Upper lobe of left lung (tissue), 4 donors: ENCODE measurements at regions not wholly inside any gene's neighbourhood (a gene's known extent, or its start where the extent isn't known, plus 50 kb on each side); places are given as distances from the start of the nearest gene placed in this dataset.

Experiments
- CTCF ChIP-seq, 6 experiments: fragments of 450-650 bp in 4 of 6; fragments of 200-600 bp in 2 of 6; sonication (generic) in 2 of 6; IDR thresholded peaks; one replicate each; pipeline ENCODE4 v1.5.1; 2016 to 2019; ENCODE audit warnings: antibody characterized with exemption in 6 of 6
- EP300 ChIP-seq, 4 donors: sonication (generic); formaldehyde crosslinking; IDR thresholded peaks; one replicate each; pipeline ENCODE4 v1.5.1; 2017; ENCODE audit warnings: antibody characterized with exemption in 4 of 4, control low read depth in 2 of 4
- POLR2A ChIP-seq, 4 donors: fragments of 450-650 bp; IDR thresholded peaks; one replicate each; pipeline ENCODE4 v1.5.1; 2016 to 2017; ENCODE audit warnings: antibody characterized with exemption in 4 of 4, mild to moderate bottlenecking in 2 of 4

GRCh38 chr11:69944146-69944795, 125.1 kb upstream of the FGF3 start:
- no peak for TF ChIP-seq POLR2A (IDR thresholded peaks at IDR 0.05)
- no peak for TF ChIP-seq CTCF (IDR thresholded peaks at IDR 0.05)
- TF ChIP-seq EP300 (IDR thresholded peaks at IDR 0.05), result no peak
